ENCODE measurements at regions not wholly inside any gene's neighbourhood (a gene's known extent, or its start where the extent isn't known, plus 50 kb on each side); places are given as distances from the start of the nearest gene placed in this dataset.

GRCh38 chr1:199282751-199283305 lies 644.0 kb downstream of the PTPRC start:
- TF ChIP-seq CTCF (IDR thresholded peaks at IDR 0.05; ENCODE audit: insufficient read depth, low read depth, low read length, missing control alignments): no peak
- no peak overlapping the region for H3K4me3 ChIP-seq (ENCODE audit: low read depth, low read length)
- no peak for DNase-seq (ENCODE audit: low read depth)

- no peak overlapping the region for H3K4me3 ChIP-seq (ENCODE audit: low read depth, low read length)
- DNase-seq (ENCODE audit: low read depth): no peak
- TF ChIP-seq CTCF (IDR thresholded peaks at IDR 0.05; ENCODE audit: insufficient read depth, low read depth, low read length, missing control alignments): no peak
Observed at GRCh38 chr1:199283794-199284193, 645.0 kb downstream of the PTPRC start.

GRCh38 chr1:199287206-199287605 lies 648.4 kb downstream of the PTPRC start:
- no peak for DNase-seq (ENCODE audit: low read depth)
- TF ChIP-seq CTCF (IDR thresholded peaks at IDR 0.05; ENCODE audit: insufficient read depth, low read depth, low read length, missing control alignments): no peak

GRCh38 chr1:199287647-199288046 lies 648.8 kb downstream of the PTPRC start:
- DNase-seq (ENCODE audit: low read depth): no peak
- TF ChIP-seq CTCF (IDR thresholded peaks at IDR 0.05; ENCODE audit: insufficient read depth, low read depth, low read length, missing control alignments): no peak
- no peak overlapping the region for H3K4me3 ChIP-seq (ENCODE audit: low read depth, low read length)

More at GRCh38 chr1:199287206-199287605, 648.4 kb downstream of the PTPRC start:
- no peak overlapping the region for H3K4me3 ChIP-seq (ENCODE audit: low read depth, low read length)

- no peak overlapping the region for H3K4me3 ChIP-seq (ENCODE audit: low read depth, low read length)
- DNase-seq (ENCODE audit: low read depth): no peak
- TF ChIP-seq CTCF (IDR thresholded peaks at IDR 0.05; ENCODE audit: insufficient read depth, low read depth, low read length, missing control alignments): no peak
Observed at GRCh38 chr1:199290186-199290585, 651.3 kb downstream of the PTPRC start.

- DNase-seq (ENCODE audit: low read depth): no peak
- H3K4me3 ChIP-seq (ENCODE audit: low read depth, low read length): no peak overlapping the region
- no peak for TF ChIP-seq CTCF (IDR thresholded peaks at IDR 0.05; ENCODE audit: insufficient read depth, low read depth, low read length, missing control alignments)
Observed at GRCh38 chr1:199291022-199291740, 652.3 kb downstream of the PTPRC start.

- DNase-seq (ENCODE audit: low read depth): no peak
- H3K4me3 ChIP-seq (ENCODE audit: low read depth, low read length): no peak overlapping the region
- no peak for TF ChIP-seq CTCF (IDR thresholded peaks at IDR 0.05; ENCODE audit: insufficient read depth, low read depth, low read length, missing control alignments)
Observed at GRCh38 chr1:199292896-199293295, 654.1 kb downstream of the PTPRC start.

All from GM12865 (cell line).